ENCODE measurements at regions not wholly inside any gene's neighbourhood (a gene's known extent, or its start where the extent isn't known, plus 50 kb on each side); places are given as distances from the start of the nearest gene placed in this dataset.

DNA sequence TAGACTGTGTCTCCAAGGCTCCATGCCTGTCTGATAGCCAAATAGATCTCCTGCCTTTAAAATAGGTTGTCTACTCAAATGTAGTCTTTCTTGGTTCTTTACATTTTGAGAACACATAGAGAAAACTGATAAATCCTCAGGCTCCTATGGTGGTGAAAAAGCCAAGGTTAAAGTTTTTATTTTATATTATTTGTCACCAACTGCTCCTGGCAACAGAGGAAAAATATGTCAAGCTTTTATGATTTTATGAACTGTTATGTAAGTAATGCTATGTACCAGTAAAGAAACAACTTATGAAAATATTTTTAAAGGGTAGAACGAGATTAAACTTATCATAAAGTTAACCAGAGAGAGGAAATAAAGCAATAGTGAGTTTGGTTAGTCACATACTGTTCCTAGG is 222.8 kb downstream of the NR2F1-AS1 start:
- BruUV-seq (replicated peaks), result no TSS peak
- H4K20me1 ChIP-seq (replicated peaks; ENCODE audit: control insufficient read depth, extremely low read depth, insufficient read depth, low read length), result no peaks in the 10 kb centered on the region
- POLR2A ChIA-PET, result no interaction called here
- peak overlapping the region; percentile 86 for H2AFZ ChIP-seq (ENCODE audit: low read depth, low read length)
- intact Hi-C loops (cut with micrococcal nuclease), result loop anchor here (5.0 to 10.0 kb wide), 2 partner anchors 434 to 557 kb away; no protein-coding TSS in a partner anchor
- H3K4me2 ChIP-seq (ENCODE audit: insufficient read depth, low read length), result peak overlapping the region; percentile 65
- H3K79me2 ChIP-seq (ENCODE audit: control insufficient read depth, insufficient read depth, low read length), result no peaks in the 10 kb centered on the region
- DNase-seq (ENCODE audit: low read depth, low spot score) (peak; percentile 57), FAIRE-seq (no peak)
- H3K9ac ChIP-seq (replicated peaks; ENCODE audit: extremely low read depth, insufficient read depth, low read length), result peak overlapping the region; percentile 88
- H3K4me1 ChIP-seq (ENCODE audit: control insufficient read depth, extremely low read depth, insufficient read depth, low read length), result peaks cover 48% of the 10 kb centered on the region
- H3K4me3 ChIP-seq (replicated peaks in 1 of 3; ENCODE audit: insufficient read depth in 1 of 3, low read depth in 1 of 3, low read length in 3 of 3), result no peak overlapping the region
- H3K27ac ChIP-seq (ENCODE audit: insufficient read depth, low read depth, low read length), result peak overlapping the region; percentile 91
- dilution Hi-C loops (cut with MboI; ENCODE audit: extremely low pct_ligation_motif_present, low sequenced_read_pairs), result no loop called here
- no peaks in the 10 kb centered on the region for H3K27me3 ChIP-seq (ENCODE audit: control insufficient read depth in 2 of 2, insufficient read depth in 2 of 2, low read length in 2 of 2)
- H3K36me3 ChIP-seq (ENCODE audit: control insufficient read depth in 2 of 2, extremely low read depth in 1 of 2, insufficient read depth in 2 of 2, low read length in 2 of 2), result no peaks in the 10 kb centered on the region
- CTCF ChIA-PET, result interaction anchor here (2.1 kb wide), 2 partner anchors 266 to 450 kb away, joined by 14 to 19 read pairs; no protein-coding TSS in a partner anchor
- no peaks in the 10 kb centered on the region for H3K9me3 ChIP-seq (replicated peaks; ENCODE audit: control insufficient read depth, insufficient read depth, low read length)
- TF ChIP-seq POLR2AphosphoS5 (IDR thresholded peaks at IDR 0.05; ENCODE audit: insufficient read depth, low read depth, low read length) (no peak), EZH2 (IDR thresholded peaks at IDR 0.05; ENCODE audit: borderline replicate concordance, low read depth, low read length, severe bottlenecking) (no peak), JUN (IDR thresholded peaks at IDR 0.05; ENCODE audit: borderline replicate concordance, insufficient read depth, insufficient read length, low read depth) (no peak), FOS (IDR thresholded peaks at IDR 0.05; ENCODE audit: borderline replicate concordance, insufficient read depth, low read length) (no peak), MYC (IDR thresholded peaks at IDR 0.05; ENCODE audit: low read depth, low read length) (no peak), GATA2 (IDR thresholded peaks at IDR 0.05; ENCODE audit: insufficient read depth, insufficient read length, low read depth, low read length) (no peak), POLR2A (IDR thresholded peaks at IDR 0.05; ENCODE audit: low read depth, low read length) (no peak)
- TF ChIP-seq, protein P1, sequence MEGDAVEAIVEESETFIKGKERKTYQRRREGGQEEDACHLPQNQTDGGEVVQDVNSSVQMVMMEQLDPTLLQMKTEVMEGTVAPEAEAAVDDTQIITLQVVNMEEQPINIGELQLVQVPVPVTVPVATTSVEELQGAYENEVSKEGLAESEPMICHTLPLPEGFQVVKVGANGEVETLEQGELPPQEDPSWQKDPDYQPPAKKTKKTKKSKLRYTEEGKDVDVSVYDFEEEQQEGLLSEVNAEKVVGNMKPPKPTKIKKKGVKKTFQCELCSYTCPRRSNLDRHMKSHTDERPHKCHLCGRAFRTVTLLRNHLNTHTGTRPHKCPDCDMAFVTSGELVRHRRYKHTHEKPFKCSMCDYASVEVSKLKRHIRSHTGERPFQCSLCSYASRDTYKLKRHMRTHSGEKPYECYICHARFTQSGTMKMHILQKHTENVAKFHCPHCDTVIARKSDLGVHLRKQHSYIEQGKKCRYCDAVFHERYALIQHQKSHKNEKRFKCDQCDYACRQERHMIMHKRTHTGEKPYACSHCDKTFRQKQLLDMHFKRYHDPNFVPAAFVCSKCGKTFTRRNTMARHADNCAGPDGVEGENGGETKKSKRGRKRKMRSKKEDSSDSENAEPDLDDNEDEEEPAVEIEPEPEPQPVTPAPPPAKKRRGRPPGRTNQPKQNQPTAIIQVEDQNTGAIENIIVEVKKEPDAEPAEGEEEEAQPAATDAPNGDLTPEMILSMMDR (IDR thresholded peaks at IDR 0.05; ENCODE audit: extremely low read depth in 1 of 2, insufficient read depth in 1 of 2, low read depth in 1 of 2, low read length in 2 of 2), result no peak
- TF ChIP-seq, protein P2, sequence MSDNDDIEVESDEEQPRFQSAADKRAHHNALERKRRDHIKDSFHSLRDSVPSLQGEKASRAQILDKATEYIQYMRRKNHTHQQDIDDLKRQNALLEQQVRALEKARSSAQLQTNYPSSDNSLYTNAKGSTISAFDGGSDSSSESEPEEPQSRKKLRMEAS (IDR thresholded peaks at IDR 0.05; ENCODE audit: insufficient read depth, insufficient read length), result no peak
- H3K9me1 ChIP-seq (replicated peaks; ENCODE audit: control insufficient read depth, extremely low read depth, insufficient read depth, low read length), result no peaks in the 10 kb centered on the region

All from endothelial cell of umbilical vein (primary cell).